ENCODE measurements at regions not wholly inside any gene's neighbourhood (a gene's known extent, or its start where the extent isn't known, plus 50 kb on each side); places are given as distances from the start of the nearest gene placed in this dataset.

GRCh38 chr22:27431081-27431480 lies 370.5 kb downstream of the MN1 start (continued):
- TF ChIP-seq CHD7 (IDR thresholded peaks at IDR 0.05; ENCODE audit: insufficient replicate concordance, low read length), result no peak
- TF ChIP-seq, protein P1, sequence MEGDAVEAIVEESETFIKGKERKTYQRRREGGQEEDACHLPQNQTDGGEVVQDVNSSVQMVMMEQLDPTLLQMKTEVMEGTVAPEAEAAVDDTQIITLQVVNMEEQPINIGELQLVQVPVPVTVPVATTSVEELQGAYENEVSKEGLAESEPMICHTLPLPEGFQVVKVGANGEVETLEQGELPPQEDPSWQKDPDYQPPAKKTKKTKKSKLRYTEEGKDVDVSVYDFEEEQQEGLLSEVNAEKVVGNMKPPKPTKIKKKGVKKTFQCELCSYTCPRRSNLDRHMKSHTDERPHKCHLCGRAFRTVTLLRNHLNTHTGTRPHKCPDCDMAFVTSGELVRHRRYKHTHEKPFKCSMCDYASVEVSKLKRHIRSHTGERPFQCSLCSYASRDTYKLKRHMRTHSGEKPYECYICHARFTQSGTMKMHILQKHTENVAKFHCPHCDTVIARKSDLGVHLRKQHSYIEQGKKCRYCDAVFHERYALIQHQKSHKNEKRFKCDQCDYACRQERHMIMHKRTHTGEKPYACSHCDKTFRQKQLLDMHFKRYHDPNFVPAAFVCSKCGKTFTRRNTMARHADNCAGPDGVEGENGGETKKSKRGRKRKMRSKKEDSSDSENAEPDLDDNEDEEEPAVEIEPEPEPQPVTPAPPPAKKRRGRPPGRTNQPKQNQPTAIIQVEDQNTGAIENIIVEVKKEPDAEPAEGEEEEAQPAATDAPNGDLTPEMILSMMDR (IDR thresholded peaks at IDR 0.05; ENCODE audit: control extremely low read depth in 1 of 3, insufficient read depth in 1 of 3, low read depth in 1 of 3, low read length in 3 of 3), result no peak
- TF ChIP-seq TBP (IDR thresholded peaks at IDR 0.05; ENCODE audit: low read depth, low read length), result no peak
- TF ChIP-seq TEAD4 (IDR thresholded peaks at IDR 0.05; ENCODE audit: low read depth, low read length), result no peak
- no peak for TF ChIP-seq SIX5 (IDR thresholded peaks at IDR 0.05; ENCODE audit: low read depth, low read length)
- no peak for TF ChIP-seq ZNF274 (IDR thresholded peaks at IDR 0.05; ENCODE audit: borderline replicate concordance, extremely low read depth, low read length)
- no peak for TF ChIP-seq TCF12 (IDR thresholded peaks at IDR 0.05; ENCODE audit: low read depth, low read length)
- no peak for TF ChIP-seq MAX (IDR thresholded peaks at IDR 0.05)
- no peak for TF ChIP-seq POLR2AphosphoS5 (IDR thresholded peaks at IDR 0.05; ENCODE audit: low read depth, low read length)
- TF ChIP-seq CBX8 (IDR thresholded peaks at IDR 0.05; ENCODE audit: borderline replicate concordance, low read depth, low read length), result no peak

Data from H1 (cell line).